Activated CD4-positive, alpha-beta T cell treated with anti-CD3 and anti-CD28 coated beads, Interleukin-2, amount 10 ng/mL, durations not matched to agents 24 days and 14 days (primary cell): ENCODE measurements at regions not wholly inside any gene's neighbourhood (a gene's known extent, or its start where the extent isn't known, plus 50 kb on each side); places are given as distances from the start of the nearest gene placed in this dataset.

Source experiments
- DNase-seq: peaks from one replicate; pipeline ENCODE4 v3.0.0; 2022
- H3K27ac Mint-ChIP-seq: one replicate; pipeline ENCODE4 v1.8.0; 2022; ENCODE audit warnings: mild to moderate bottlenecking, mixed read lengths
- H3K27me3 Mint-ChIP-seq: one replicate; pipeline ENCODE4 v1.8.0; 2022; ENCODE audit warnings: mixed read lengths
- H3K36me3 Mint-ChIP-seq: one replicate; pipeline ENCODE4 v1.8.0; 2022; ENCODE audit warnings: low read depth, mild to moderate bottlenecking, mixed read lengths
- H3K4me1 Mint-ChIP-seq: one replicate; pipeline ENCODE4 v1.8.0; 2021; ENCODE audit warnings: mixed read lengths
- H3K4me3 Mint-ChIP-seq: one replicate; pipeline ENCODE4 v1.8.0; 2022; ENCODE audit warnings: mild to moderate bottlenecking, moderate library complexity, mixed read lengths
- H3K9me3 Mint-ChIP-seq: one replicate; pipeline ENCODE4 v1.8.0; 2021; ENCODE audit warnings: mixed read lengths
- intact Hi-C: fragments of 100-400 bp; cut with micrococcal nuclease; formaldehyde crosslinking; loops from one replicate; pipeline ENCODE4 v1.15.1; 2023

- no peak overlapping the region for H3K4me3 Mint-ChIP-seq
- intact Hi-C loops: no loop called here
- H3K27me3 Mint-ChIP-seq: no peaks in the 10 kb centered on the region
- H3K4me1 Mint-ChIP-seq: no peaks in the 10 kb centered on the region
- no peak for DNase-seq
- no peaks in the 10 kb centered on the region for H3K36me3 Mint-ChIP-seq
- H3K27ac Mint-ChIP-seq: no peak overlapping the region
- no peaks in the 10 kb centered on the region for H3K9me3 Mint-ChIP-seq
Measured at GRCh38 chr18:41756141-41756540, 198.9 kb upstream of the PIK3C3 start.

GRCh38 chr18:41754332-41754731, 200.7 kb upstream of the PIK3C3 start:
- H3K27ac Mint-ChIP-seq: no peak overlapping the region
- intact Hi-C loops: no loop called here
- no peaks in the 10 kb centered on the region for H3K27me3 Mint-ChIP-seq
- no peaks in the 10 kb centered on the region for H3K4me1 Mint-ChIP-seq
- no peak for DNase-seq
- no peak overlapping the region for H3K4me3 Mint-ChIP-seq
- no peaks in the 10 kb centered on the region for H3K9me3 Mint-ChIP-seq
- no peaks in the 10 kb centered on the region for H3K36me3 Mint-ChIP-seq

GRCh38 chr18:41753826-41754225, 201.2 kb upstream of the PIK3C3 start:
- no peaks in the 10 kb centered on the region for H3K9me3 Mint-ChIP-seq
- no peak overlapping the region for H3K27ac Mint-ChIP-seq
- H3K4me3 Mint-ChIP-seq: no peak overlapping the region
- DNase-seq: no peak
- H3K36me3 Mint-ChIP-seq: no peaks in the 10 kb centered on the region
- H3K4me1 Mint-ChIP-seq: no peaks in the 10 kb centered on the region
- no peaks in the 10 kb centered on the region for H3K27me3 Mint-ChIP-seq
- intact Hi-C loops: no loop called here

- no peaks in the 10 kb centered on the region for H3K9me3 Mint-ChIP-seq
- H3K27ac Mint-ChIP-seq: no peak overlapping the region
- intact Hi-C loops: no loop called here
- no peaks in the 10 kb centered on the region for H3K4me1 Mint-ChIP-seq
- H3K36me3 Mint-ChIP-seq: no peaks in the 10 kb centered on the region
- no peak for DNase-seq
- H3K4me3 Mint-ChIP-seq: no peak overlapping the region
- H3K27me3 Mint-ChIP-seq: no peaks in the 10 kb centered on the region
Measured at GRCh38 chr18:41752826-41753225, 202.2 kb upstream of the PIK3C3 start.

GRCh38 chr18:41751652-41752051, 203.4 kb upstream of the PIK3C3 start:
- no peak for DNase-seq
- H3K36me3 Mint-ChIP-seq: no peaks in the 10 kb centered on the region
- H3K27ac Mint-ChIP-seq: no peak overlapping the region
- no peak overlapping the region for H3K4me3 Mint-ChIP-seq
- no peaks in the 10 kb centered on the region for H3K9me3 Mint-ChIP-seq
- H3K27me3 Mint-ChIP-seq: no peaks in the 10 kb centered on the region
- H3K4me1 Mint-ChIP-seq: no peaks in the 10 kb centered on the region
- intact Hi-C loops: no loop called here

- intact Hi-C loops: no loop called here
- Mint-ChIP-seq H3K4me1 (no peaks in the 10 kb centered on the region), H3K4me3 (no peak overlapping the region), H3K27ac (no peak overlapping the region), H3K27me3 (no peaks in the 10 kb centered on the region), H3K9me3 (no peaks in the 10 kb centered on the region), H3K36me3 (no peaks in the 10 kb centered on the region)
- no peak for DNase-seq
Measured at GRCh38 chr18:41751161-41751560, 203.9 kb upstream of the PIK3C3 start.

- no peaks in the 10 kb centered on the region for H3K27me3 Mint-ChIP-seq
- no peak overlapping the region for H3K4me3 Mint-ChIP-seq
- no peaks in the 10 kb centered on the region for H3K4me1 Mint-ChIP-seq
- no peaks in the 10 kb centered on the region for H3K9me3 Mint-ChIP-seq
- no peak overlapping the region for H3K27ac Mint-ChIP-seq
- DNase-seq: no peak
- H3K36me3 Mint-ChIP-seq: no peaks in the 10 kb centered on the region
- intact Hi-C loops: no loop called here
Measured at GRCh38 chr18:41747723-41748242, 207.3 kb upstream of the PIK3C3 start.

GRCh38 chr18:41745166-41746049, 209.6 kb upstream of the PIK3C3 start:
- no peaks in the 10 kb centered on the region for H3K27me3 Mint-ChIP-seq
- no peak overlapping the region for H3K4me3 Mint-ChIP-seq
- DNase-seq: peak; percentile 57
- no peaks in the 10 kb centered on the region for H3K4me1 Mint-ChIP-seq
- H3K36me3 Mint-ChIP-seq: no peaks in the 10 kb centered on the region
- no peaks in the 10 kb centered on the region for H3K9me3 Mint-ChIP-seq
- no peak overlapping the region for H3K27ac Mint-ChIP-seq
- intact Hi-C loops: no loop called here

- intact Hi-C loops: no loop called here
- H3K27me3 Mint-ChIP-seq: no peaks in the 10 kb centered on the region
- no peaks in the 10 kb centered on the region for H3K9me3 Mint-ChIP-seq
- no peak for DNase-seq
- no peak overlapping the region for H3K27ac Mint-ChIP-seq
- no peaks in the 10 kb centered on the region for H3K36me3 Mint-ChIP-seq
- no peak overlapping the region for H3K4me3 Mint-ChIP-seq
- no peaks in the 10 kb centered on the region for H3K4me1 Mint-ChIP-seq
Measured at GRCh38 chr18:41744421-41745030, 210.5 kb upstream of the PIK3C3 start.

- DNase-seq: no peak
Measured at GRCh38 chr18:41737218-41737617, 217.8 kb upstream of the PIK3C3 start.

GRCh38 chr18:41734917-41735316, 220.1 kb upstream of the PIK3C3 start:
- no peaks in the 10 kb centered on the region for H3K36me3 Mint-ChIP-seq
- H3K9me3 Mint-ChIP-seq: no peaks in the 10 kb centered on the region
- H3K27me3 Mint-ChIP-seq: no peaks in the 10 kb centered on the region
- intact Hi-C loops: no loop called here
- DNase-seq: no peak
- H3K4me1 Mint-ChIP-seq: no peaks in the 10 kb centered on the region
- no peak overlapping the region for H3K4me3 Mint-ChIP-seq
- H3K27ac Mint-ChIP-seq: no peak overlapping the region

More at GRCh38 chr18:41737218-41737617, 217.8 kb upstream of the PIK3C3 start:
- Mint-ChIP-seq H3K36me3 (no peaks in the 10 kb centered on the region), H3K27ac (no peak overlapping the region), H3K27me3 (no peaks in the 10 kb centered on the region), H3K4me3 (no peak overlapping the region), H3K4me1 (no peaks in the 10 kb centered on the region), H3K9me3 (no peaks in the 10 kb centered on the region)
- intact Hi-C loops: no loop called here

GRCh38 chr18:41732356-41732755, 222.7 kb upstream of the PIK3C3 start:
- intact Hi-C loops: no loop called here
- Mint-ChIP-seq H3K27me3 (no peaks in the 10 kb centered on the region), H3K4me3 (no peak overlapping the region), H3K4me1 (no peaks in the 10 kb centered on the region), H3K9me3 (no peaks in the 10 kb centered on the region), H3K27ac (no peak overlapping the region), H3K36me3 (no peaks in the 10 kb centered on the region)
- no peak for DNase-seq

- no peak overlapping the region for H3K4me3 Mint-ChIP-seq
- H3K36me3 Mint-ChIP-seq: no peaks in the 10 kb centered on the region
- DNase-seq: no peak
- H3K9me3 Mint-ChIP-seq: no peaks in the 10 kb centered on the region
- no peaks in the 10 kb centered on the region for H3K4me1 Mint-ChIP-seq
- intact Hi-C loops: no loop called here
- H3K27me3 Mint-ChIP-seq: no peaks in the 10 kb centered on the region
- H3K27ac Mint-ChIP-seq: no peak overlapping the region
Measured at GRCh38 chr18:41731884-41732283, 223.2 kb upstream of the PIK3C3 start.

GRCh38 chr18:41724195-41724594, 230.8 kb upstream of the PIK3C3 start:
- intact Hi-C loops: no loop called here
- no peaks in the 10 kb centered on the region for H3K9me3 Mint-ChIP-seq

More at GRCh38 chr18:41724195-41724594, 230.8 kb upstream of the PIK3C3 start:
- H3K27ac Mint-ChIP-seq: no peak overlapping the region
- no peaks in the 10 kb centered on the region for H3K36me3 Mint-ChIP-seq
- no peaks in the 10 kb centered on the region for H3K27me3 Mint-ChIP-seq
- no peaks in the 10 kb centered on the region for H3K4me1 Mint-ChIP-seq
- DNase-seq: no peak
- no peak overlapping the region for H3K4me3 Mint-ChIP-seq
